ENCODE measurements at regions not wholly inside any gene's neighbourhood (a gene's known extent, or its start where the extent isn't known, plus 50 kb on each side); places are given as distances from the start of the nearest gene placed in this dataset.
A peak's percentile ranks its signal among the peaks of the same experiment; 100 is the strongest.

- TF ChIP-seq CSRNP3 (CRISPR knock-in tag; IDR thresholded peaks at IDR 0.05) (no peak), OSR1 (CRISPR knock-in tag; IDR thresholded peaks at IDR 0.05) (no peak), CSDC2 (CRISPR knock-in tag; IDR thresholded peaks at IDR 0.05) (no peak), RARB (CRISPR knock-in tag; IDR thresholded peaks at IDR 0.05) (no peak), ZNF565 (CRISPR knock-in tag; conservative IDR thresholded peaks at IDR 0.05; ENCODE audit: low read depth) (no peak), PATZ1 (CRISPR knock-in tag; IDR thresholded peaks at IDR 0.05; ENCODE audit: borderline replicate concordance) (no peak), ZNF70 (CRISPR knock-in tag; IDR thresholded peaks at IDR 0.05) (peak; percentile 99), ZFP3 (CRISPR knock-in tag; IDR thresholded peaks at IDR 0.05) (no peak), TOX (CRISPR knock-in tag; IDR thresholded peaks at IDR 0.05; ENCODE audit: borderline replicate concordance) (no peak), ZFP30 (CRISPR knock-in tag; IDR thresholded peaks at IDR 0.05) (no peak), ZC3H10 (CRISPR knock-in tag; IDR thresholded peaks at IDR 0.05) (no peak), BACH2 (CRISPR knock-in tag; IDR thresholded peaks at IDR 0.05; ENCODE audit: borderline replicate concordance) (no peak), SNAI2 (CRISPR knock-in tag; IDR thresholded peaks at IDR 0.05) (no peak)
Observed at GRCh38 chr5:174563899-174564298, 160.5 kb upstream of the MSX2 start.

Measured in SK-N-SH treated with all-trans-retinoic acid at 6 μM for 48 hours (cell line).